WTC11 (cell line): ENCODE measurements at regions not wholly inside any gene's neighbourhood (a gene's known extent, or its start where the extent isn't known, plus 50 kb on each side); places are given as distances from the start of the nearest gene placed in this dataset.

Experiments
- ATAC-seq: fragments of 200-7000 bp; cut with Tn5 transposase; 2 replicates; pipeline ENCODE4 v1.10.0; 2021; ENCODE audit warnings: mild to moderate bottlenecking, moderate library complexity
- CTCF ChIA-PET: fragments of 300-600 bp; sonication (Branson Sonifier 250); formaldehyde crosslinking; loops from one replicate; lab custom pipeline; 2021; ENCODE audit warnings: antibody characterized with exemption; lab: Charles Lee
- POLR2A ChIA-PET: fragments of 350-600 bp; sonication (Branson Sonifier 250); formaldehyde crosslinking; loops from one replicate; lab custom pipeline; 2021; ENCODE audit warnings: antibody characterized with exemption; lab: Charles Lee
- DNase-seq: peaks from one replicate; pipeline ENCODE4 v3.0.0; 2021; ENCODE audit warnings: low spot score
- H3K27ac Mint-ChIP-seq: 2 replicates; pipeline ENCODE4 v1.8.0; 2021; ENCODE audit warnings: mixed read lengths
- H3K27me3 Mint-ChIP-seq: 2 replicates; pipeline ENCODE4 v1.8.0; 2021; ENCODE audit warnings: low read depth, mild to moderate bottlenecking, moderate library complexity, mixed read lengths
- H3K36me3 Mint-ChIP-seq: 2 replicates; pipeline ENCODE4 v1.8.0; 2021; ENCODE audit warnings: mixed read lengths
- H3K4me1 Mint-ChIP-seq: 2 replicates; pipeline ENCODE4 v1.8.0; 2022; ENCODE audit warnings: mixed read lengths
- H3K4me3 Mint-ChIP-seq: 2 replicates; pipeline ENCODE4 v1.8.0; 2021; ENCODE audit warnings: mild to moderate bottlenecking, moderate library complexity, mixed read lengths
- H3K9me3 Mint-ChIP-seq: 2 replicates; pipeline ENCODE4 v1.8.0; 2021; ENCODE audit warnings: mixed read lengths
- CBFB ChIP-seq: sonication (generic); formaldehyde crosslinking; IDR thresholded peaks from 2 replicates; pipeline ENCODE4 v1.8.1; 2022; ENCODE audit warnings: mild to moderate bottlenecking, low read depth, missing genetic modification reagents
- ESRRA ChIP-seq: sonication (generic); formaldehyde crosslinking; IDR thresholded peaks from 2 replicates; pipeline ENCODE4 v1.8.1; 2022; ENCODE audit warnings: mild to moderate bottlenecking, missing genetic modification reagents, borderline replicate concordance
- FOXK1 ChIP-seq: sonication (generic); formaldehyde crosslinking; IDR thresholded peaks from 2 replicates; pipeline ENCODE4 v1.8.0; 2022; ENCODE audit warnings: mild to moderate bottlenecking, moderate library complexity, missing genetic modification reagents
- GTF2I ChIP-seq: fragments of 250-450 bp; sonication (Bioruptor Pico); conservative IDR thresholded peaks from 2 replicates; pipeline ENCODE4 v1.4.0; 2021; ENCODE audit warnings: mild to moderate bottlenecking
- HMGA2 ChIP-seq: fragments of 250-450 bp; sonication (Bioruptor Pico); IDR thresholded peaks from 2 replicates; pipeline ENCODE4 v1.4.0; 2021; ENCODE audit warnings: mild to moderate bottlenecking, moderate library complexity
- NFATC4 ChIP-seq: fragments of 250-450 bp; sonication (Bioruptor Pico); IDR thresholded peaks from 2 replicates; pipeline ENCODE4 v1.9.0; 2021; ENCODE audit warnings: mild to moderate bottlenecking
- NFYB ChIP-seq: sonication (generic); formaldehyde crosslinking; conservative IDR thresholded peaks from 2 replicates; pipeline ENCODE4 v1.8.0; 2022; ENCODE audit warnings: low read depth, missing genetic modification reagents
- NR3C1 ChIP-seq: sonication (generic); formaldehyde crosslinking; conservative IDR thresholded peaks from 2 replicates; pipeline ENCODE4 v1.8.1; 2023; ENCODE audit warnings: low read depth, mild to moderate bottlenecking, missing genetic modification reagents
- PRRX2 ChIP-seq: fragments of 250-450 bp; sonication (Bioruptor Pico); IDR thresholded peaks from 2 replicates; pipeline ENCODE4 v1.8.0; 2021; ENCODE audit warnings: mild to moderate bottlenecking
- TP53 ChIP-seq: sonication (generic); formaldehyde crosslinking; IDR thresholded peaks from 2 replicates; pipeline ENCODE4 v1.8.1; 2023; ENCODE audit warnings: mild to moderate bottlenecking, missing genetic modification reagents
- ZNF138 ChIP-seq: sonication (generic); formaldehyde crosslinking; conservative IDR thresholded peaks from 2 replicates; pipeline ENCODE4 v1.8.1; 2022; ENCODE audit warnings: mild to moderate bottlenecking, moderate library complexity, missing genetic modification reagents
- ZNF232 ChIP-seq: sonication (generic); formaldehyde crosslinking; IDR thresholded peaks from 2 replicates; pipeline ENCODE4 v1.8.0; 2022; ENCODE audit warnings: mild to moderate bottlenecking, missing genetic modification reagents
- ZNF416 ChIP-seq: fragments of 250-450 bp; sonication (Bioruptor Pico); IDR thresholded peaks from 2 replicates; pipeline ENCODE4 v1.9.0; 2021; ENCODE audit warnings: mild to moderate bottlenecking, inconsistent platforms
- ZNF423 ChIP-seq: fragments of 250-450 bp; sonication (Bioruptor Pico); IDR thresholded peaks from 2 replicates; pipeline ENCODE4 v2.1.2; 2022; ENCODE audit warnings: mild to moderate bottlenecking, moderate library complexity
- TF ChIP-seq, protein P1 (sequence below): fragments of 250-450 bp; sonication (Bioruptor Pico); IDR thresholded peaks from 2 replicates; pipeline ENCODE4 v1.9.0; 2021; ENCODE audit warnings: mild to moderate bottlenecking
- TF ChIP-seq, protein P2 (sequence below): sonication (generic); formaldehyde crosslinking; IDR thresholded peaks from 2 replicates; pipeline ENCODE4 v1.8.1; 2022; ENCODE audit warnings: mild to moderate bottlenecking, missing genetic modification reagents, moderate library complexity, borderline replicate concordance
- TF ChIP-seq, protein P3 (sequence below): fragments of 200-600 bp; IDR thresholded peaks from 2 replicates; pipeline ENCODE4 v1.8.0; 2022; ENCODE audit warnings: antibody characterized with exemption
- TF ChIP-seq, protein P4 (sequence below): sonication (generic); formaldehyde crosslinking; IDR thresholded peaks from 2 replicates; pipeline ENCODE4 v1.8.0; 2023; ENCODE audit warnings: mild to moderate bottlenecking, missing genetic modification reagents
- TF ChIP-seq, protein P5 (sequence below): sonication (generic); formaldehyde crosslinking; IDR thresholded peaks from 2 replicates; pipeline ENCODE4 v1.8.0; 2022; ENCODE audit warnings: mild to moderate bottlenecking, missing genetic modification reagents
- TF ChIP-seq, protein P6 (sequence below): sonication (generic); formaldehyde crosslinking; IDR thresholded peaks from 2 replicates; pipeline ENCODE4 v1.8.0; 2023; ENCODE audit warnings: missing genetic modification reagents
- TF ChIP-seq, protein P7 (sequence below): sonication (generic); formaldehyde crosslinking; IDR thresholded peaks from 2 replicates; pipeline ENCODE4 v1.8.1; 2022; ENCODE audit warnings: missing genetic modification reagents, borderline replicate concordance
- TF ChIP-seq, protein P8 (sequence below): sonication (generic); formaldehyde crosslinking; IDR thresholded peaks from 2 replicates; pipeline ENCODE4 v1.8.1; 2022; ENCODE audit warnings: mild to moderate bottlenecking, moderate library complexity, missing genetic modification reagents

DNA sequence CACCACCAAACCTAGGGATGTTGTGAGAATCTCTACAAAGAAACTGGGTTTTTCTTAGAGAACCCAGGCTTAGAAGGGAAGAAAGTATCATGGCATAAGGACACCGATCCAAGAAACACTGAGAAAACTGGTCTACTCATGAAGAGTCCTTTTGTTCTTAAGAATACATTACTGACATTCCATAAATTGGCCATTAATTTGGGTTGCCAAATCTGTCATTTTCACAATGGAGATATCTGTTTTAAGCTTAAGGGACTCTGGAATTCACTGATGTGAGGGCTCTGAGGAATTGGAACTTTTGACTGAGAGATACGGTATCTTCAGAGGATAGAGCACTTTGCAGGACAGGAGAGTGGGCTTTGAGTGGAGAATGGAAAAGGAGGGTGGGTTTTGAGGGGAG is 315.3 kb upstream of the ZNF608 start:
- ATAC-seq: no peak
- Mint-ChIP-seq H3K27ac (no peak overlapping the region), H3K4me3 (no peak overlapping the region), H3K36me3 (no peaks in the 10 kb centered on the region), H3K27me3 (peaks cover 29% of the 10 kb centered on the region), H3K9me3 (no peaks in the 10 kb centered on the region), H3K4me1 (peaks cover 64% of the 10 kb centered on the region)
- ChIA-PET CTCF (no interaction called here), POLR2A (no interaction called here)
- no peak for TF ChIP-seq TP53
- DNase-seq: no peak

DNA sequence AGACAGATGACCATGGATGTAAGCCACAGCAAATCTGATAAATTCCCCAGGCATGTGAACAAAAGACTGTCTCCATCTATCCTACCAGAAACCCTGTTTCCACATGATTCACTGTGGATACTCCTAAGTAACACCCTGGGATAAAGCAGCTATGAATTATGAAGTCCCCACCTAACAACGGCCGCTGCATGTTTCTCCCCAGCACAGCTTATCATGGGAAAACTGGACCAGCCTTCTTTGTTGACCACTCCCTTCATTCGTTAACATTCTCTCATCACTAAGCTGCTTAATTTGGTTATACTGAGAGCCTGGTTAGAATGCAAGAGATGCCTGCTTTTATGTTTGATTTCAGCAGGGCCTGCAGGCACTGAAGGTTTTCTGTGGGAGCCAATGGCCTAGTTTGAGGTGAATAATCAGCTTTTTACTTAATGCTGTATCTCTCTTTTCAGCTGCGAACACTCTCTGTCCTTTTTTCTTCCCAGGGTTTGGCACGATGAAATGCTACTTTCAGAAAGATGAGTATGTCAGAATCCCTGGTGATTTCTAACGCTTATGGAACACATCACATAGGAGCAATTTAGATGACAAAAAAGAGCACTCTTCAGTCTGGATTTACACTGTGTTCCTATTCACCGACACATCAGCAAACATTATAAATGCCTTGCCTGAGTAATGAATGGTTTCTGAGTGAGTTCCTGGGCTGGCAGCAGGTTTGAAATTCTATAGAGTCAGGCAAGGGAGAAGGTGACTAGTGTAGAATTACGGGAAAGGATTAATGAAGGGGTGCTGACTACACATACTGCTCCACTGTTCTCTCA is 318.4 kb upstream of the ZNF608 start:
- ChIA-PET POLR2A (no interaction called here), CTCF (no interaction called here)
- Mint-ChIP-seq H3K27me3 (peaks cover 6% of the 10 kb centered on the region), H3K4me1 (peaks cover 33% of the 10 kb centered on the region), H3K27ac (0 out of 2 replicates have a peak overlapping the region, but pooled peaks have one; percentile 48), H3K36me3 (peaks cover 4% of the 10 kb centered on the region)
- DNase-seq: no peak
- no peak for TF ChIP-seq NFYB (CRISPR knock-in tag)
- TF ChIP-seq, protein P1, sequence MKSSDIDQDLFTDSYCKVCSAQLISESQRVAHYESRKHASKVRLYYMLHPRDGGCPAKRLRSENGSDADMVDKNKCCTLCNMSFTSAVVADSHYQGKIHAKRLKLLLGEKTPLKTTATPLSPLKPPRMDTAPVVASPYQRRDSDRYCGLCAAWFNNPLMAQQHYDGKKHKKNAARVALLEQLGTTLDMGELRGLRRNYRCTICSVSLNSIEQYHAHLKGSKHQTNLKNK (CRISPR knock-in tag): no peak
- TF ChIP-seq, protein P2, sequence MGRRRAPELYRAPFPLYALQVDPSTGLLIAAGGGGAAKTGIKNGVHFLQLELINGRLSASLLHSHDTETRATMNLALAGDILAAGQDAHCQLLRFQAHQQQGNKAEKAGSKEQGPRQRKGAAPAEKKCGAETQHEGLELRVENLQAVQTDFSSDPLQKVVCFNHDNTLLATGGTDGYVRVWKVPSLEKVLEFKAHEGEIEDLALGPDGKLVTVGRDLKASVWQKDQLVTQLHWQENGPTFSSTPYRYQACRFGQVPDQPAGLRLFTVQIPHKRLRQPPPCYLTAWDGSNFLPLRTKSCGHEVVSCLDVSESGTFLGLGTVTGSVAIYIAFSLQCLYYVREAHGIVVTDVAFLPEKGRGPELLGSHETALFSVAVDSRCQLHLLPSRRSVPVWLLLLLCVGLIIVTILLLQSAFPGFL: no peak
- TF ChIP-seq ZNF423 (CRISPR knock-in tag): no peak
- TF ChIP-seq, protein P3, sequence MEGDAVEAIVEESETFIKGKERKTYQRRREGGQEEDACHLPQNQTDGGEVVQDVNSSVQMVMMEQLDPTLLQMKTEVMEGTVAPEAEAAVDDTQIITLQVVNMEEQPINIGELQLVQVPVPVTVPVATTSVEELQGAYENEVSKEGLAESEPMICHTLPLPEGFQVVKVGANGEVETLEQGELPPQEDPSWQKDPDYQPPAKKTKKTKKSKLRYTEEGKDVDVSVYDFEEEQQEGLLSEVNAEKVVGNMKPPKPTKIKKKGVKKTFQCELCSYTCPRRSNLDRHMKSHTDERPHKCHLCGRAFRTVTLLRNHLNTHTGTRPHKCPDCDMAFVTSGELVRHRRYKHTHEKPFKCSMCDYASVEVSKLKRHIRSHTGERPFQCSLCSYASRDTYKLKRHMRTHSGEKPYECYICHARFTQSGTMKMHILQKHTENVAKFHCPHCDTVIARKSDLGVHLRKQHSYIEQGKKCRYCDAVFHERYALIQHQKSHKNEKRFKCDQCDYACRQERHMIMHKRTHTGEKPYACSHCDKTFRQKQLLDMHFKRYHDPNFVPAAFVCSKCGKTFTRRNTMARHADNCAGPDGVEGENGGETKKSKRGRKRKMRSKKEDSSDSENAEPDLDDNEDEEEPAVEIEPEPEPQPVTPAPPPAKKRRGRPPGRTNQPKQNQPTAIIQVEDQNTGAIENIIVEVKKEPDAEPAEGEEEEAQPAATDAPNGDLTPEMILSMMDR: no peak
- no peak for TF ChIP-seq ZNF138
- TF ChIP-seq NFATC4 (CRISPR knock-in tag): no peak
- TF ChIP-seq, protein P4, sequence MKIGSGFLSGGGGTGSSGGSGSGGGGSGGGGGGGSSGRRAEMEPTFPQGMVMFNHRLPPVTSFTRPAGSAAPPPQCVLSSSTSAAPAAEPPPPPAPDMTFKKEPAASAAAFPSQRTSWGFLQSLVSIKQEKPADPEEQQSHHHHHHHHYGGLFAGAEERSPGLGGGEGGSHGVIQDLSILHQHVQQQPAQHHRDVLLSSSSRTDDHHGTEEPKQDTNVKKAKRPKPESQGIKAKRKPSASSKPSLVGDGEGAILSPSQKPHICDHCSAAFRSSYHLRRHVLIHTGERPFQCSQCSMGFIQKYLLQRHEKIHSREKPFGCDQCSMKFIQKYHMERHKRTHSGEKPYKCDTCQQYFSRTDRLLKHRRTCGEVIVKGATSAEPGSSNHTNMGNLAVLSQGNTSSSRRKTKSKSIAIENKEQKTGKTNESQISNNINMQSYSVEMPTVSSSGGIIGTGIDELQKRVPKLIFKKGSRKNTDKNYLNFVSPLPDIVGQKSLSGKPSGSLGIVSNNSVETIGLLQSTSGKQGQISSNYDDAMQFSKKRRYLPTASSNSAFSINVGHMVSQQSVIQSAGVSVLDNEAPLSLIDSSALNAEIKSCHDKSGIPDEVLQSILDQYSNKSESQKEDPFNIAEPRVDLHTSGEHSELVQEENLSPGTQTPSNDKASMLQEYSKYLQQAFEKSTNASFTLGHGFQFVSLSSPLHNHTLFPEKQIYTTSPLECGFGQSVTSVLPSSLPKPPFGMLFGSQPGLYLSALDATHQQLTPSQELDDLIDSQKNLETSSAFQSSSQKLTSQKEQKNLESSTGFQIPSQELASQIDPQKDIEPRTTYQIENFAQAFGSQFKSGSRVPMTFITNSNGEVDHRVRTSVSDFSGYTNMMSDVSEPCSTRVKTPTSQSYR: no peak
- TF ChIP-seq, protein P5, sequence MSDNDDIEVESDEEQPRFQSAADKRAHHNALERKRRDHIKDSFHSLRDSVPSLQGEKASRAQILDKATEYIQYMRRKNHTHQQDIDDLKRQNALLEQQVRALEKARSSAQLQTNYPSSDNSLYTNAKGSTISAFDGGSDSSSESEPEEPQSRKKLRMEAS (CRISPR knock-in tag): no peak
- TF ChIP-seq GTF2I (CRISPR knock-in tag): no peak
- no peak for TF ChIP-seq NR3C1 (CRISPR knock-in tag)
- TF ChIP-seq, protein P6, sequence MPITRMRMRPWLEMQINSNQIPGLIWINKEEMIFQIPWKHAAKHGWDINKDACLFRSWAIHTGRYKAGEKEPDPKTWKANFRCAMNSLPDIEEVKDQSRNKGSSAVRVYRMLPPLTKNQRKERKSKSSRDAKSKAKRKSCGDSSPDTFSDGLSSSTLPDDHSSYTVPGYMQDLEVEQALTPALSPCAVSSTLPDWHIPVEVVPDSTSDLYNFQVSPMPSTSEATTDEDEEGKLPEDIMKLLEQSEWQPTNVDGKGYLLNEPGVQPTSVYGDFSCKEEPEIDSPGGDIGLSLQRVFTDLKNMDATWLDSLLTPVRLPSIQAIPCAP (CRISPR knock-in tag): no peak
- no peak for TF ChIP-seq ZNF232 (CRISPR knock-in tag)
- TF ChIP-seq HMGA2: no peak
- TF ChIP-seq, all 79 proteins: peak for 0
- peak; percentile 58; the same call in 1 of the 2 replicates for ATAC-seq
- Mint-ChIP-seq H3K9me3 (peaks cover 6% of the 10 kb centered on the region), H3K4me3 (no peak overlapping the region)

DNA sequence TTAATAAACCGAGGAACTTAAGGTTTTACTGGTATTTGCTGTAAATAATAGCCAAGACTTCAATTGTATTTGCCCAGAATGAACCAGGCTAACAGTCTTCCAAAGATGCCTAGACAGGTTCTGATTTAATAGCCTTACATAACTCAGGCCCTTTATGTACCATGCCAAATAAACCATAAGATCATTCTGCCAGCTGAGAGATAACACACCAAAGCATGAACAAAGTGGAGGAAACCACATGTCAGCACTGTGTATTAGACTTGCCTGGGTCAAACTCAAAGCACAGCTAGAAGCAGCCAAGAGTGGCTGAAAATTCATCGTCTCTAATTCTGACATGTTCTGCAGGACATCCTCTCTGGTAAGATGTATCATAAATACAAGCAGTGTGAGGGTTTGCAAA is 319.3 kb upstream of the ZNF608 start:
- ChIA-PET CTCF (no interaction called here), POLR2A (no interaction called here)
- peaks cover 3% of the 10 kb centered on the region; the same call in 1 of the 2 replicates for H3K27me3 Mint-ChIP-seq
- H3K4me1 Mint-ChIP-seq: peaks cover 26% of the 10 kb centered on the region
- no peak overlapping the region for H3K27ac Mint-ChIP-seq
- H3K36me3 Mint-ChIP-seq: peaks cover 4% of the 10 kb centered on the region
- peaks cover 11% of the 10 kb centered on the region for H3K9me3 Mint-ChIP-seq
- DNase-seq: no peak
- H3K4me3 Mint-ChIP-seq: no peak overlapping the region
- ATAC-seq: no peak
- TF ChIP-seq, protein P7, sequence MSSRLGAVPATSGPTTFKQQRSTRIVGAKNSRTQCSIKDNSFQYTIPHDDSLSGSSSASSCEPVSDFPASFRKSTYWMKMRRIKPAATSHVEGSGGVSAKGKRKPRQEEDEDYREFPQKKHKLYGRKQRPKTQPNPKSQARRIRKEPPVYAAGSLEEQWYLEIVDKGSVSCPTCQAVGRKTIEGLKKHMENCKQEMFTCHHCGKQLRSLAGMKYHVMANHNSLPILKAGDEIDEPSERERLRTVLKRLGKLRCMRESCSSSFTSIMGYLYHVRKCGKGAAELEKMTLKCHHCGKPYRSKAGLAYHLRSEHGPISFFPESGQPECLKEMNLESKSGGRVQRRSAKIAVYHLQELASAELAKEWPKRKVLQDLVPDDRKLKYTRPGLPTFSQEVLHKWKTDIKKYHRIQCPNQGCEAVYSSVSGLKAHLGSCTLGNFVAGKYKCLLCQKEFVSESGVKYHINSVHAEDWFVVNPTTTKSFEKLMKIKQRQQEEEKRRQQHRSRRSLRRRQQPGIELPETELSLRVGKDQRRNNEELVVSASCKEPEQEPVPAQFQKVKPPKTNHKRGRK (CRISPR knock-in tag): no peak
- TF ChIP-seq, protein P6 (CRISPR knock-in tag): no peak
- TF ChIP-seq PRRX2 (CRISPR knock-in tag): no peak
- TF ChIP-seq CBFB (CRISPR knock-in tag): no peak
- TF ChIP-seq ESRRA (CRISPR knock-in tag): no peak
- TF ChIP-seq ZNF138: no peak
- TF ChIP-seq FOXK1 (CRISPR knock-in tag): no peak
- no peak for TF ChIP-seq ZNF416 (CRISPR knock-in tag)
- TF ChIP-seq, protein P8, sequence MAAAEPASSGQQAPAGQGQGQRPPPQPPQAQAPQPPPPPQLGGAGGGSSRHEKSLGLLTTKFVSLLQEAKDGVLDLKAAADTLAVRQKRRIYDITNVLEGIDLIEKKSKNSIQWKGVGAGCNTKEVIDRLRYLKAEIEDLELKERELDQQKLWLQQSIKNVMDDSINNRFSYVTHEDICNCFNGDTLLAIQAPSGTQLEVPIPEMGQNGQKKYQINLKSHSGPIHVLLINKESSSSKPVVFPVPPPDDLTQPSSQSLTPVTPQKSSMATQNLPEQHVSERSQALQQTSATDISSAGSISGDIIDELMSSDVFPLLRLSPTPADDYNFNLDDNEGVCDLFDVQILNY (CRISPR knock-in tag): no peak
